ENCODE measurements at regions not wholly inside any gene's neighbourhood (a gene's known extent, or its start where the extent isn't known, plus 50 kb on each side); places are given as distances from the start of the nearest gene placed in this dataset.
A peak's percentile ranks its signal among the peaks of the same experiment; 100 is the strongest.

DNA sequence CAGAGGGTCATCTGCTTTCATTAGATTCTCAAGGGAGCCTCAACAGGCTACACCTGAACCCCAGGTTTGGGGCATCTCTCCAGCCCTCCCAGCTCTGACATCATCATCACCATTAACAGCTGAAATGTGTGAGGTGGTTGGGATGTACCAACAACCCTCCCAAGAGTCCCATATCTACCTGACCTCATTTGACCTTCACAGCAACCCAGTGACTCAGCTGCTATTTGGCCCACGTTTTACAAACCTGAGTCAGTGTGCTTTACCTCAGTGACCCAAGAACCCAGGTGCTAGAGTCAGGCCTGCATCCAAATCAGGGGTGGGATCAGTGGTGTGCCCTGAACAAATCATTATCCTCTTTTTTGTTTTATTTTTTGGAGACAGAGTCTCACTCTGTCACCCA is 53.3 kb upstream of the TINAGL1 start (continued):
- TF ChIP-seq, protein P1, sequence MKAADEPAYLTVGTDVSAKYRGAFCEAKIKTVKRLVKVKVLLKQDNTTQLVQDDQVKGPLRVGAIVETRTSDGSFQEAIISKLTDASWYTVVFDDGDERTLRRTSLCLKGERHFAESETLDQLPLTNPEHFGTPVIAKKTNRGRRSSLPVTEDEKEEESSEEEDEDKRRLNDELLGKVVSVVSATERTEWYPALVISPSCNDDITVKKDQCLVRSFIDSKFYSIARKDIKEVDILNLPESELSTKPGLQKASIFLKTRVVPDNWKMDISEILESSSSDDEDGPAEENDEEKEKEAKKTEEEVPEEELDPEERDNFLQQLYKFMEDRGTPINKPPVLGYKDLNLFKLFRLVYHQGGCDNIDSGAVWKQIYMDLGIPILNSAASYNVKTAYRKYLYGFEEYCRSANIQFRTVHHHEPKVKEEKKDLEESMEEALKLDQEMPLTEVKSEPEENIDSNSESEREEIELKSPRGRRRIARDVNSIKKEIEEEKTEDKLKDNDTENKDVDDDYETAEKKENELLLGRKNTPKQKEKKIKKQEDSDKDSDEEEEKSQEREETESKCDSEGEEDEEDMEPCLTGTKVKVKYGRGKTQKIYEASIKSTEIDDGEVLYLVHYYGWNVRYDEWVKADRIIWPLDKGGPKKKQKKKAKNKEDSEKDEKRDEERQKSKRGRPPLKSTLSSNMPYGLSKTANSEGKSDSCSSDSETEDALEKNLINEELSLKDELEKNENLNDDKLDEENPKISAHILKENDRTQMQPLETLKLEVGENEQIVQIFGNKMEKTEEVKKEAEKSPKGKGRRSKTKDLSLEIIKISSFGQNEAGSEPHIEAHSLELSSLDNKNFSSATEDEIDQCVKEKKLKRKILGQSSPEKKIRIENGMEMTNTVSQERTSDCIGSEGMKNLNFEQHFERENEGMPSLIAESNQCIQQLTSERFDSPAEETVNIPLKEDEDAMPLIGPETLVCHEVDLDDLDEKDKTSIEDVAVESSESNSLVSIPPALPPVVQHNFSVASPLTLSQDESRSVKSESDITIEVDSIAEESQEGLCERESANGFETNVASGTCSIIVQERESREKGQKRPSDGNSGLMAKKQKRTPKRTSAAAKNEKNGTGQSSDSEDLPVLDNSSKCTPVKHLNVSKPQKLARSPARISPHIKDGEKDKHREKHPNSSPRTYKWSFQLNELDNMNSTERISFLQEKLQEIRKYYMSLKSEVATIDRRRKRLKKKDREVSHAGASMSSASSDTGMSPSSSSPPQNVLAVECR (CRISPR knock-in tag; IDR thresholded peaks at IDR 0.05; ENCODE audit: borderline replicate concordance): no peak
- TF ChIP-seq, protein P2, sequence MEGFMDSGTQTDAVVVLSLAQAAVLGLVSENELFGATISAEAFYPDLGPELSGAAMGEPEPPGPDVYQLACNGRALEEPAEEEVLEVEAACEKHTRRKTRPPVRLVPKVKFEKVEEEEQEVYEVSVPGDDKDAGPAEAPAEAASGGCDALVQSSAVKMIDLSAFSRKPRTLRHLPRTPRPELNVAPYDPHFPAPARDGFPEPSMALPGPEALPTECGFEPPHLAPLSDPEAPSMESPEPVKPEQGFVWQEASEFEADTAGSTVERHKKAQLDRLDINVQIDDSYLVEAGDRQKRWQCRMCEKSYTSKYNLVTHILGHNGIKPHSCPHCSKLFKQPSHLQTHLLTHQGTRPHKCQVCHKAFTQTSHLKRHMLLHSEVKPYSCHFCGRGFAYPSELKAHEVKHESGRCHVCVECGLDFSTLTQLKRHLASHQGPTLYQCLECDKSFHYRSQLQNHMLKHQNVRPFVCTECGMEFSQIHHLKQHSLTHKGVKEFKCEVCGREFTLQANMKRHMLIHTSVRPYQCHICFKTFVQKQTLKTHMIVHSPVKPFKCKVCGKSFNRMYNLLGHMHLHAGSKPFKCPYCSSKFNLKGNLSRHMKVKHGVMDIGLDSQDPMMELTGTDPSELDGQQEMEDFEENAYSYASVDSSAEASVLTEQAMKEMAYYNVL (CRISPR knock-in tag; IDR thresholded peaks at IDR 0.05; ENCODE audit: borderline replicate concordance): no peak
- TF ChIP-seq ZNF781 (CRISPR knock-in tag; IDR thresholded peaks at IDR 0.05; ENCODE audit: borderline replicate concordance, not compliant biosample characterization) (no peak), SRSF1 (optimal IDR thresholded peaks at IDR 0.05; ENCODE audit: low read depth, low read length) (no peak)

DNA sequence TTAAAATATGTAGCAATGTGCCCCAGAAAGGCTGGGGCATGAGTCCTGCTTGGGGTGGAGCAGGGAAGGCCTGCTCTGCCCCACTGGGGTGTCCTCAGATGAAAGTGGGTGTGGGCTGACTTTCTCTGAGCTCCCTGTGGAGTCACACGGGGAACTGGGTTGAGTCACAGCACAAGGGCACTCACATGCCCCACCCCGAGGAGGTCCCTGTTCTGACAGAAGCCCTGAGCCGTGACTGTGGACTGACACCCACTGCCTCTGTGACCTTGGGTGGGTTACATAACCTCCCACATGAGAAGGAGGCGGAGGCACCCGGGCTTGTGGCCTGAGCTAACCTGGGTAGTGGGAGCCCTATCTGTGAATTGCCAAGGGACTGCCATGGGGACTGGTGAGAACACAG is 52.5 kb upstream of the TINAGL1 start:
- peak overlapping the region in 1 of 3 experiments; percentile 20; a peak in 2 of 6 replicates for H3K4me3 ChIP-seq (replicated peaks in 1 of 3; ENCODE audit: insufficient read depth in 1 of 3, low read depth in 2 of 3, low read length in 3 of 3)
- no TSS peak for BruUV-seq (replicated peaks)
- no peaks in the 10 kb centered on the region for H3K27me3 ChIP-seq (ENCODE audit: control insufficient read depth in 1 of 2, insufficient read depth in 2 of 2, low read length in 2 of 2)
- H3K4me1 ChIP-seq (ENCODE audit: insufficient read depth, low read length): peaks cover 31% of the 10 kb centered on the region
- H3K9ac ChIP-seq (ENCODE audit: insufficient read depth, low read depth, low read length): no peak overlapping the region
- peak; percentile 87 for ATAC-seq
- no peaks in the 10 kb centered on the region for H3K79me2 ChIP-seq (ENCODE audit: insufficient read depth, low read length)
- DNase-seq (ENCODE audit: low spot score): peak; percentile 32
- H3K36me3 ChIP-seq (replicated peaks in 1 of 2; ENCODE audit: control insufficient read depth in 1 of 2, insufficient read depth in 2 of 2, low read length in 2 of 2): no peaks in the 10 kb centered on the region
- ChIA-PET CTCF (ENCODE audit: low intra/inter-chr PET ratio, low total read pairs) (no interaction called here), POLR2A (interaction anchor here (1.0 to 3.8 kb wide), 10 partner anchors 11 to 152 kb away, joined by 3 to 21 read pairs (median 6); no protein-coding TSS in a partner anchor)
- H3K4me2 ChIP-seq (ENCODE audit: low read depth, low read length): peak overlapping the region; percentile 58
- H4K20me1 ChIP-seq (ENCODE audit: insufficient read depth, low read length): no peaks in the 10 kb centered on the region
- intact Hi-C loops (cut with micrococcal nuclease; ENCODE audit: unreplicated experiment) (no loop called here), in situ Hi-C loops (cut with HindIII; ENCODE audit: extremely low pct_ligation_motif_present, low pct_unique_long_range_greater_than_20kb) (no loop called here)
- H2AFZ ChIP-seq (ENCODE audit: low read length): no peak overlapping the region
- 7% methylated on average over 2 of the region's 5 CpGs for WGBS (ENCODE audit: low lambda C conversion rate)
- no peaks in the 10 kb centered on the region for H3K9me3 ChIP-seq (ENCODE audit: low read length)
- peak overlapping the region; percentile 69 for H3K27ac ChIP-seq (ENCODE audit: extremely low read length, insufficient read depth, low read length)
- FAIRE-seq: peak; percentile 15
- TF ChIP-seq RAD51 (IDR thresholded peaks at IDR 0.05; ENCODE audit: borderline replicate concordance) (no peak), ZNF562 (CRISPR knock-in tag; IDR thresholded peaks at IDR 0.05; ENCODE audit: borderline replicate concordance) (no peak), ZNF564 (CRISPR knock-in tag; IDR thresholded peaks at IDR 0.05) (no peak), ZFP82 (CRISPR knock-in tag; IDR thresholded peaks at IDR 0.05; ENCODE audit: borderline replicate concordance) (no peak), SMARCC2 (IDR thresholded peaks at IDR 0.05) (no peak), STAG1 (CRISPR knock-in tag; IDR thresholded peaks at IDR 0.05) (no peak)
- TF ChIP-seq, protein P3, sequence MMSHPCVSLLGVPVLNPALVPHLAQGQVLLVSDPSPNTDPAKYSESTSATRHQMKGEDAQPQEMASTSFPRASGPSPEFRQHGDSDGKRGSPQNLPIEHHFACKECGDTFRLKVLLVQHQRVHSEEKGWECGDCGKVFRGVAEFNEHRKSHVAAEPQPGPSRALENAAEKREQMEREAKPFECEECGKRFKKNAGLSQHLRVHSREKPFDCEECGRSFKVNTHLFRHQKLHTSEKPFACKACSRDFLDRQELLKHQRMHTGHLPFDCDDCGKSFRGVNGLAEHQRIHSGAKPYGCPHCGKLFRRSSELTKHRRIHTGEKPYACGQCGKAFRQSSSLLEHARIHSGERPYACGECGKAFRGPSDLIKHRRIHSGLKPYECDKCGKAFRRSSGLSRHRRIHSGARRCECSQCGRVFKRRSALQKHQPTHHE (CRISPR knock-in tag; IDR thresholded peaks at IDR 0.05; ENCODE audit: borderline replicate concordance): no peak
- TF ChIP-seq, protein P4, sequence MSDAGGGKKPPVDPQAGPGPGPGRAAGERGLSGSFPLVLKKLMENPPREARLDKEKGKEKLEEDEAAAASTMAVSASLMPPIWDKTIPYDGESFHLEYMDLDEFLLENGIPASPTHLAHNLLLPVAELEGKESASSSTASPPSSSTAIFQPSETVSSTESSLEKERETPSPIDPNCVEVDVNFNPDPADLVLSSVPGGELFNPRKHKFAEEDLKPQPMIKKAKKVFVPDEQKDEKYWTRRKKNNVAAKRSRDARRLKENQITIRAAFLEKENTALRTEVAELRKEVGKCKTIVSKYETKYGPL (CRISPR knock-in tag; IDR thresholded peaks at IDR 0.05): peak; percentile 82; the same call in 1 of the 2 replicates

Data from HepG2 (cell line).